ENCODE measurements at regions not wholly inside any gene's neighbourhood (a gene's known extent, or its start where the extent isn't known, plus 50 kb on each side); places are given as distances from the start of the nearest gene placed in this dataset.

GRCh38 chr11:133677387-133677786 is 145.1 kb upstream of the OPCML start:
- in situ Hi-C loops (cut with MboI; ENCODE audit: low sequenced_read_pairs), result no loop called here
- no TSS peak for BruUV-seq (replicated peaks)

More at GRCh38 chr11:133677387-133677786, 145.1 kb upstream of the OPCML start:
- no peaks in the 10 kb centered on the region for H3K36me3 ChIP-seq (ENCODE audit: control insufficient read depth, insufficient read depth, low read length)
- peaks cover 29% of the 10 kb centered on the region; the same call in 1 of the 2 replicates for H3K9me3 ChIP-seq (ENCODE audit: control insufficient read depth, insufficient read depth, low read length)
- POLR2A ChIA-PET (ENCODE audit: unreplicated experiment), result no interaction called here
- no peak overlapping the region for H2BK5ac ChIP-seq (ENCODE audit: low read depth, low read length, poor library complexity, severe bottlenecking)
- intact Hi-C loops (cut with micrococcal nuclease) (no loop called here), dilution Hi-C loops (cut with HindIII; ENCODE audit: low sequenced_read_pairs, unreplicated experiment) (no loop called here)
- H3K4me1 ChIP-seq (ENCODE audit: control insufficient read depth, insufficient read depth, low read length), result no peaks in the 10 kb centered on the region
- H4K8ac ChIP-seq (ENCODE audit: low read depth in 2 of 2, low read length in 2 of 2), result no peak overlapping the region
- H3K27ac ChIP-seq (ENCODE audit: insufficient read depth, low read length), result no peak overlapping the region
- H2AK5ac ChIP-seq (ENCODE audit: low read depth, low read length), result no peak overlapping the region
- H3K14ac ChIP-seq (replicated peaks; ENCODE audit: low read depth, low read length), result no peak overlapping the region
- H3K4ac ChIP-seq (ENCODE audit: low read depth, low read length), result no peak overlapping the region
- no peaks in the 10 kb centered on the region for H3K79me1 ChIP-seq (ENCODE audit: low read depth in 1 of 2, low read length in 2 of 2)
- WGBS, 2 experiments (ENCODE audit: extremely low coverage in 2 of 2, insufficient read length in 1 of 2), result no CpG with 5 or more reads among the region's 3 CpGs
- H3K9ac ChIP-seq (ENCODE audit: low read depth, low read length), result no peak overlapping the region
- no peaks in the 10 kb centered on the region for H4K20me1 ChIP-seq (ENCODE audit: insufficient read depth, low read length)
- H3K9me1 ChIP-seq (ENCODE audit: insufficient read depth, low read length), result no peaks in the 10 kb centered on the region
- H3K4me3 ChIP-seq (ENCODE audit: insufficient read depth, low read depth, low read length), result no peak overlapping the region
- no peak overlapping the region for H4K91ac ChIP-seq (ENCODE audit: insufficient read depth, low read depth, low read length)
- H3K27me3 ChIP-seq (ENCODE audit: control insufficient read depth, insufficient read depth, low read length), result no peaks in the 10 kb centered on the region
- no peak for ATAC-seq (ENCODE audit: low read depth)
- no peak overlapping the region for H4K5ac ChIP-seq (ENCODE audit: low read depth, low read length)
- no peak overlapping the region for H2AK9ac ChIP-seq (replicated peaks; ENCODE audit: low read depth, low read length, poor library complexity)
- H2AFZ ChIP-seq (replicated peaks; ENCODE audit: low read length, poor library complexity), result no peak overlapping the region
- H3K56ac ChIP-seq (ENCODE audit: extremely low read depth, insufficient read depth, low read length), result no peak overlapping the region
- no peak overlapping the region for H2BK15ac ChIP-seq (ENCODE audit: low read depth, low read length)
- H3K4me2 ChIP-seq (ENCODE audit: low read depth, low read length), result no peak overlapping the region
- H2BK120ac ChIP-seq (ENCODE audit: low read depth, low read length), result no peak overlapping the region
- CTCF ChIA-PET, result no interaction called here
- no peak for DNase-seq
- no peak overlapping the region for H3K23ac ChIP-seq (ENCODE audit: low read depth, low read length)
- H2BK20ac ChIP-seq (ENCODE audit: low read depth, low read length), result no peak overlapping the region
- no peak overlapping the region for H3K18ac ChIP-seq (ENCODE audit: low read depth, low read length)
- TF ChIP-seq NFE2L2 (IDR thresholded peaks at IDR 0.05; ENCODE audit: low read depth, low read length) (no peak), USF2 (IDR thresholded peaks at IDR 0.05; ENCODE audit: low read depth, low read length) (no peak), RFX5 (IDR thresholded peaks at IDR 0.05; ENCODE audit: low read depth, low read length) (no peak), BHLHE40 (IDR thresholded peaks at IDR 0.05; ENCODE audit: low read depth, low read length) (no peak), CTCF (conservative IDR thresholded peaks at IDR 0.05; ENCODE audit: low read depth, low read length) (no peak), RAD21 (IDR thresholded peaks at IDR 0.05; ENCODE audit: low read length) (no peak), RCOR1 (IDR thresholded peaks at IDR 0.05; ENCODE audit: insufficient replicate concordance, low read length) (no peak), POLR2A (IDR thresholded peaks at IDR 0.05; ENCODE audit: low read depth, low read length) (no peak), MAFK (IDR thresholded peaks at IDR 0.05; ENCODE audit: low read depth, low read length) (no peak), SMC3 (IDR thresholded peaks at IDR 0.05; ENCODE audit: low read depth, low read length) (no peak), MAZ (IDR thresholded peaks at IDR 0.05; ENCODE audit: borderline replicate concordance, low read depth, low read length) (no peak), ELK1 (IDR thresholded peaks at IDR 0.05; ENCODE audit: borderline replicate concordance, low read depth, low read length) (no peak)
